NK-92 treated with Interleukin-12 subunit alpha and Interleukin-12 subunit beta, amount 100 ng/mL, for 24 hours (cell line): ENCODE measurements at regions not wholly inside any gene's neighbourhood (a gene's known extent, or its start where the extent isn't known, plus 50 kb on each side); places are given as distances from the start of the nearest gene placed in this dataset.
"Not testable (repeated sequence)": the region's sequence is repeated elsewhere in the genome, so short reads cannot be mapped to it uniquely, and the experiment has no call there.

Experiments used
- DNase-seq: peaks from one replicate; lab custom pipeline; 2025; lab: John Stamatoyannopoulos, UW

- no peak for DNase-seq
These were observed 491.2 kb downstream of the SUCLG1 start for GRCh38 chr2:83967854-83968253.

GRCh38 chr2:83966946-83967345 is 492.1 kb downstream of the SUCLG1 start:
- not testable (repeated sequence) for DNase-seq

- DNase-seq: no peak
These were observed 497.6 kb downstream of the SUCLG1 start for GRCh38 chr2:83961512-83961911.

GRCh38 chr2:83960371-83960770 is 498.7 kb downstream of the SUCLG1 start:
- DNase-seq: no peak

GRCh38 chr2:83959266-83959665 is 499.8 kb downstream of the SUCLG1 start:
- DNase-seq: no peak

GRCh38 chr2:83956991-83957390 is 502.1 kb downstream of the SUCLG1 start:
- DNase-seq: no peak

- no peak for DNase-seq
These were observed 505.4 kb downstream of the SUCLG1 start for GRCh38 chr2:83953697-83954096.

- no peak for DNase-seq
These were observed 507.6 kb downstream of the SUCLG1 start for GRCh38 chr2:83951378-83951947.

GRCh38 chr2:83949361-83949760 is 509.7 kb downstream of the SUCLG1 start:
- DNase-seq: no peak

GRCh38 chr2:83944191-83944590 is 514.9 kb downstream of the SUCLG1 start:
- no peak for DNase-seq

- DNase-seq: no peak
These were observed 515.8 kb downstream of the SUCLG1 start for GRCh38 chr2:83943265-83943664.

GRCh38 chr2:83941886-83942285 is 517.2 kb downstream of the SUCLG1 start:
- no peak for DNase-seq

- no peak for DNase-seq
These were observed 525.3 kb downstream of the SUCLG1 start for GRCh38 chr2:83933749-83934148.

GRCh38 chr2:83923531-83923930 is 535.5 kb downstream of the SUCLG1 start:
- DNase-seq: no peak

GRCh38 chr2:83916559-83916958 is 542.5 kb downstream of the SUCLG1 start:
- no peak for DNase-seq

GRCh38 chr2:83915381-83915780 is 543.7 kb downstream of the SUCLG1 start:
- no peak for DNase-seq

GRCh38 chr2:83908750-83909149 is 550.3 kb downstream of the SUCLG1 start:
- DNase-seq: no peak

GRCh38 chr2:83901317-83901716 is 557.8 kb downstream of the SUCLG1 start:
- no peak for DNase-seq

- no peak for DNase-seq
These were observed 558.2 kb downstream of the SUCLG1 start for GRCh38 chr2:83900862-83901261.

GRCh38 chr2:83899271-83899670 is 559.8 kb downstream of the SUCLG1 start:
- DNase-seq: no peak

GRCh38 chr2:83894976-83895375 is 564.1 kb downstream of the SUCLG1 start:
- no peak for DNase-seq

GRCh38 chr2:83887757-83888156 is 571.3 kb downstream of the SUCLG1 start:
- DNase-seq: no peak

- no peak for DNase-seq
These were observed 580.0 kb downstream of the SUCLG1 start for GRCh38 chr2:83879127-83879526.

GRCh38 chr2:83877261-83877660 is 581.8 kb downstream of the SUCLG1 start:
- DNase-seq: not testable (repeated sequence)
